H1 (cell line): ENCODE measurements at regions not wholly inside any gene's neighbourhood (a gene's known extent, or its start where the extent isn't known, plus 50 kb on each side); places are given as distances from the start of the nearest gene placed in this dataset.

Experiments used
- CTCF ChIA-PET: fragments of 300-600 bp; sonication (Branson Sonifier 250); formaldehyde crosslinking; loops from one replicate; lab custom pipeline; 2021; ENCODE audit not compliant: partially characterized antibody; lab: Charles Lee
- POLR2A ChIA-PET: fragments of 300-600 bp; sonication (Branson Sonifier 250); formaldehyde crosslinking; loops from one replicate; lab custom pipeline; 2021; ENCODE audit warnings: inconsistent platforms; ENCODE audit not compliant: partially characterized antibody; lab: Charles Lee
- DNase-seq, 2 experiments: peaks; one replicate each; pipeline versions ENCODE4 v3.0.0 to v3.0.0-alpha.2; 2010 to 2022; ENCODE audit warnings: low spot score in 2 of 2, low read depth in 1 of 2, mixed read lengths in 1 of 2
- FAIRE-seq: peaks from 2 replicates; lab custom pipeline; 2011; peaks lifted over from hg19 to GRCh38; lab: Jason Lieb, UNC
- H2AFZ ChIP-seq: 2 replicates; pipeline ENCODE4 v1.8.1; 2012; ENCODE audit warnings: low read length, inconsistent platforms
- H2AK5ac ChIP-seq: 2 replicates; pipeline ENCODE4 v1.6.1; 2013; ENCODE audit warnings: low read depth, low read length
- H2BK120ac ChIP-seq: replicated peaks from 2 replicates; pipeline ENCODE3; 2013; ENCODE audit warnings: low read depth, low read length, inconsistent platforms
- H2BK12ac ChIP-seq: 2 replicates; pipeline ENCODE4 v1.6.1; 2013; ENCODE audit warnings: low read depth, low read length
- H2BK15ac ChIP-seq: 2 replicates; pipeline ENCODE4 v1.6.1; 2013; ENCODE audit warnings: low read length
- H2BK20ac ChIP-seq: 2 replicates; pipeline ENCODE4 v1.6.1; 2013; ENCODE audit warnings: low read length
- H2BK5ac ChIP-seq: 2 replicates; pipeline ENCODE4 v1.6.1; 2013; ENCODE audit warnings: low read depth, low read length
- H3K14ac ChIP-seq: 2 replicates; pipeline ENCODE4 v1.6.1; 2013; ENCODE audit warnings: inconsistent platforms; ENCODE audit not compliant: insufficient read length
- H3K18ac ChIP-seq: 2 replicates; pipeline ENCODE4 v1.6.1; 2013; ENCODE audit warnings: low read length; ENCODE audit errors: extremely low read depth
- H3K23ac ChIP-seq: 2 replicates; pipeline ENCODE4 v1.6.1; 2013; ENCODE audit warnings: inconsistent platforms; ENCODE audit not compliant: insufficient read length
- H3K23me2 ChIP-seq: 2 replicates; pipeline ENCODE4 v1.6.1; 2013; ENCODE audit warnings: low read depth, low read length
- H3K27ac ChIP-seq: 2 replicates; pipeline ENCODE4 v1.6.1; 2011; ENCODE audit warnings: low read depth, low read length, inconsistent platforms
- H3K27me3 ChIP-seq, 4 experiments: replicated peaks in 1 of 4; 1 replicate in 1 of 4; 2 replicates in 3 of 4; pipeline versions ENCODE4 v1.6.1 to v1.8.1; 2011 to 2013; ENCODE audit warnings: low read length in 3 of 4, mild to moderate bottlenecking in 3 of 4, inconsistent platforms in 2 of 4, mixed read lengths in 2 of 4, moderate library complexity in 1 of 4; ENCODE audit not compliant: control insufficient read depth in 3 of 4, insufficient read depth in 3 of 4; ENCODE audit errors: extremely low read depth in 1 of 4
- H3K36me3 ChIP-seq, 4 experiments: 2 replicates each; pipeline versions ENCODE4 v1.6.1 to v1.8.1; 2011 to 2013; ENCODE audit warnings: mild to moderate bottlenecking in 4 of 4, low read length in 3 of 4, moderate library complexity in 2 of 4, control low read depth in 1 of 4, inconsistent platforms in 1 of 4; ENCODE audit not compliant: insufficient read depth in 4 of 4, control insufficient read depth in 2 of 4
- H3K4ac ChIP-seq: replicated peaks from 2 replicates; pipeline ENCODE3; 2013; ENCODE audit warnings: low read length, low read depth, mixed read lengths, inconsistent platforms; ENCODE audit not compliant: insufficient read length
- H3K4me1 ChIP-seq, 4 experiments: replicated peaks in 1 of 4; 1 replicate in 1 of 4; 2 replicates in 3 of 4; pipeline versions ENCODE4 v1.6.1 to v1.8.1; 2011 to 2013; ENCODE audit warnings: low read length in 3 of 4, inconsistent platforms in 2 of 4, mixed read lengths in 1 of 4; ENCODE audit not compliant: insufficient read depth in 4 of 4, control insufficient read depth in 3 of 4
- H3K4me2 ChIP-seq, 2 experiments: 2 replicates each; pipeline versions ENCODE4 v1.6.1 to v1.8.1; 2011 to 2013; ENCODE audit warnings: low read depth in 2 of 2, low read length in 2 of 2, control low read depth in 1 of 2, inconsistent platforms in 1 of 2, mild to moderate bottlenecking in 1 of 2; ENCODE audit not compliant: insufficient read depth in 1 of 2
- H3K4me3 ChIP-seq, 4 experiments: fragments of 200-600, 300-600 bp in 1 of 4; sonication (generic), shearing (Covaris generic), sonication (Bioruptor Twin) in 1 of 4; 2 replicates each; pipeline versions ENCODE4 v1.5.1 to v1.8.1; 2011 to 2016; ENCODE audit warnings: low read length in 4 of 4, low read depth in 3 of 4, control low read depth in 2 of 4, inconsistent platforms in 2 of 4, mild to moderate bottlenecking in 2 of 4, mixed read lengths in 1 of 4, moderate library complexity in 1 of 4; ENCODE audit not compliant: insufficient read depth in 2 of 4; ENCODE audit errors: extremely low read depth in 1 of 4
- H3K56ac ChIP-seq: replicated peaks from 2 replicates; pipeline ENCODE3; 2013; ENCODE audit warnings: low read depth, mild to moderate bottlenecking, mixed read lengths, low read length, inconsistent platforms; ENCODE audit not compliant: insufficient read length
- H3K79me1 ChIP-seq: 2 replicates; pipeline ENCODE4 v1.6.1; 2013; ENCODE audit warnings: low read depth, low read length, control low read depth
- H3K79me2 ChIP-seq, 2 experiments: 2 replicates each; pipeline versions ENCODE4 v1.6.1 to v1.8.1; 2012 to 2013; ENCODE audit warnings: low read length in 2 of 2, mild to moderate bottlenecking in 2 of 2, inconsistent platforms in 1 of 2; ENCODE audit not compliant: insufficient read depth in 2 of 2, control insufficient read depth in 1 of 2
- H3K9ac ChIP-seq, 4 experiments: replicated peaks in 1 of 4; 1 replicate in 1 of 4; 2 replicates in 3 of 4; pipeline versions ENCODE4 v1.6.1 to v1.8.1; 2011 to 2013; ENCODE audit warnings: low read depth in 3 of 4, low read length in 3 of 4, control low read depth in 2 of 4, mild to moderate bottlenecking in 2 of 4, moderate library complexity in 2 of 4, inconsistent platforms in 1 of 4; ENCODE audit errors: extremely low read depth in 1 of 4
- H3K9me3 ChIP-seq, 2 experiments: 2 replicates each; pipeline versions ENCODE4 v1.6.1 to v1.8.1; 2012 to 2013; ENCODE audit warnings: mild to moderate bottlenecking in 2 of 2, moderate library complexity in 2 of 2, control low read depth in 1 of 2, inconsistent platforms in 1 of 2, low read depth in 1 of 2, low read length in 1 of 2, mixed read lengths in 1 of 2; ENCODE audit not compliant: insufficient read depth in 2 of 2
- H4K20me1 ChIP-seq, 2 experiments: replicated peaks in 1 of 2; 2 replicates each; pipeline versions ENCODE3 to v1.8.1; 2011 to 2013; ENCODE audit warnings: inconsistent platforms in 2 of 2, low read length in 2 of 2, mild to moderate bottlenecking in 1 of 2; ENCODE audit not compliant: insufficient read depth in 2 of 2, control insufficient read depth in 1 of 2
- H4K5ac ChIP-seq: 2 replicates; pipeline ENCODE4 v1.6.1; 2013; ENCODE audit warnings: low read length, low read depth, mixed read lengths, inconsistent platforms; ENCODE audit not compliant: insufficient read length
- H4K8ac ChIP-seq: 2 replicates; pipeline ENCODE4 v1.8.0; 2013; ENCODE audit warnings: mild to moderate bottlenecking, moderate library complexity, low read length, inconsistent platforms; ENCODE audit not compliant: insufficient read depth; ENCODE audit errors: extremely low read depth
- H4K91ac ChIP-seq: replicated peaks from 2 replicates; pipeline ENCODE3; 2013; ENCODE audit warnings: low read length, mixed read lengths, inconsistent platforms; ENCODE audit not compliant: insufficient read length
- ATF3 ChIP-seq: IDR thresholded peaks from 2 replicates; pipeline ENCODE4 v1.6.1; 2011; ENCODE audit warnings: low read depth, mild to moderate bottlenecking, low read length; ENCODE audit not compliant: insufficient read depth
- BACH1 ChIP-seq: IDR thresholded peaks from 2 replicates; pipeline ENCODE4 v1.6.1; 2012; ENCODE audit warnings: low read length, improper control_type of control experiment
- KDM5A ChIP-seq: fragments of 200-600 bp; IDR thresholded peaks from 2 replicates; pipeline ENCODE4 v1.7.1; 2012; ENCODE audit warnings: mild to moderate bottlenecking, low read length, inconsistent platforms, mixed read lengths
- POLR2A ChIP-seq, 2 experiments: IDR thresholded peaks; 1 replicate in 1 of 2; 2 replicates in 1 of 2; pipeline ENCODE4 v1.6.1; 2011; ENCODE audit warnings: low read depth in 2 of 2, low read length in 2 of 2, mild to moderate bottlenecking in 2 of 2; ENCODE audit errors: control extremely low read depth in 1 of 2
- WGBS, 2 experiments: shearing (Covaris generic) in 1 of 2; methylation state at CpG; one replicate each; pipeline versions ENCODE4 v1.1.6 to v1.1.7; 2013 to 2015; ENCODE audit warnings: low lambda C conversion rate in 2 of 2, mixed read lengths in 2 of 2, inconsistent platforms in 1 of 2, low coverage in 1 of 2, missing lambda C conversion rate in 1 of 2; ENCODE audit not compliant: insufficient replicate concordance in 2 of 2, insufficient coverage in 1 of 2, insufficient read length in 1 of 2; ENCODE audit errors: extremely low coverage in 1 of 2, missing lambda C conversion rate in 1 of 2; 5-methylcytosine and 5-hydroxymethylcytosine counted together
- TF ChIP-seq, protein P1 (sequence below): IDR thresholded peaks from 2 replicates; pipeline ENCODE4 v1.6.1; 2012; ENCODE audit warnings: inconsistent platforms

DNA sequence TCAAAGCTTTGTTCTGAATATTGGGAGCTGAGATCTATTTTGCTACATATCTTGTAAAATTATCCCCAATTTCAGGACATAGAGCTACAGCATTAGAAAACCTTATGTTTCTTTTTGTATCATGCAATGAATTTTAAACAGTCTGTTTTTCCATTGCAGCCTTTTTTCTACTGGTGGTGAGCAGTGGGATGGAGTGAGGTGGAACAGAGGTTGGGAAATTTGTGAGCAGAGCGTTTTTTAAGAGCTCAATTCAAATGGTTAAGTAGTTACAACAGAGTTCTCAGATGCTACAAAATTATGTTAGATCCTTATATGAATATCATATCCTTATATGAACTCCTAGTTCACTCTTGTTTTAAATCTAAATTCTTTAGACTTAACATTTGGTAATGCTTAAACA is 139.0 kb upstream of the PLEKHG7 start:
- H2AFZ ChIP-seq = no peak overlapping the region
- H3K56ac ChIP-seq = no peak overlapping the region
- no peaks in the 10 kb centered on the region for H3K27me3 ChIP-seq
- H3K27ac ChIP-seq = no peak overlapping the region
- no peak overlapping the region for H2BK5ac ChIP-seq
- no peaks in the 10 kb centered on the region for H4K20me1 ChIP-seq
- no peak overlapping the region for H2BK120ac ChIP-seq
- ChIA-PET POLR2A (interaction anchor here (1.5 kb wide), 1 partner anchor 418 kb away, joined by 3 read pairs; the partner anchor contains the start of gene BTG1), CTCF (interaction anchor here (1.2 to 2.1 kb wide), 2 partner anchors 11 to 1183 kb away, joined by 3 to 9 read pairs; no protein-coding TSS in a partner anchor)
- FAIRE-seq = no peak
- H3K4me2 ChIP-seq = no peak overlapping the region
- H3K18ac ChIP-seq = no peak overlapping the region
- DNase-seq = no peak
- no peak overlapping the region for H2BK15ac ChIP-seq
- no peaks in the 10 kb centered on the region for H3K4me1 ChIP-seq
- H3K23me2 ChIP-seq = no peaks in the 10 kb centered on the region
- H3K79me2 ChIP-seq = no peaks in the 10 kb centered on the region
- H3K79me1 ChIP-seq = no peaks in the 10 kb centered on the region
- no peak overlapping the region for H2BK20ac ChIP-seq
- TF ChIP-seq KDM5A (no peak), POLR2A (IDR thresholded peaks at IDR 0.05; ENCODE audit: control extremely low read depth in 1 of 2, low read depth in 2 of 2, low read length in 2 of 2) (no peak), BACH1 (no peak), ATF3 (no peak)
- TF ChIP-seq, protein P1, sequence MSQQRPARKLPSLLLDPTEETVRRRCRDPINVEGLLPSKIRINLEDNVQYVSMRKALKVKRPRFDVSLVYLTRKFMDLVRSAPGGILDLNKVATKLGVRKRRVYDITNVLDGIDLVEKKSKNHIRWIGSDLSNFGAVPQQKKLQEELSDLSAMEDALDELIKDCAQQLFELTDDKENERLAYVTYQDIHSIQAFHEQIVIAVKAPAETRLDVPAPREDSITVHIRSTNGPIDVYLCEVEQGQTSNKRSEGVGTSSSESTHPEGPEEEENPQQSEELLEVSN = no peak
- H4K5ac ChIP-seq = no peak overlapping the region
- H2AK5ac ChIP-seq = no peak overlapping the region
- H3K14ac ChIP-seq = no peak overlapping the region
- H4K8ac ChIP-seq = no peak overlapping the region
- 68% methylated on average over 1 of the region's 1 CpG; no CpG with 5 or more reads in 1 of the 2 experiments for WGBS, 2 experiments
- no peaks in the 10 kb centered on the region for H3K36me3 ChIP-seq
- H3K23ac ChIP-seq = no peak overlapping the region
- H4K91ac ChIP-seq = no peak overlapping the region
- no peak overlapping the region for H2BK12ac ChIP-seq
- no peak overlapping the region for H3K9ac ChIP-seq
- H3K4ac ChIP-seq = no peak overlapping the region
- no peaks in the 10 kb centered on the region for H3K9me3 ChIP-seq
- no peak overlapping the region for H3K4me3 ChIP-seq
